Endometrium (tissue), 2 donors: ENCODE measurements at regions not wholly inside any gene's neighbourhood (a gene's known extent, or its start where the extent isn't known, plus 50 kb on each side); places are given as distances from the start of the nearest gene placed in this dataset.

ENCODE experiments used
- FAIRE-seq: peaks from 2 replicates; lab custom pipeline; 2012; peaks lifted over from hg19 to GRCh38; lab: Jason Lieb, UNC
- donor health status: control.
- donor health status: control.

- FAIRE-seq: no peak
Observed at GRCh38 chr4:182018691-182019090, 224.5 kb upstream of the TENM3 start.

- no peak for FAIRE-seq
Observed at GRCh38 chr4:182019148-182019652, 224.0 kb upstream of the TENM3 start.

GRCh38 chr4:182022909-182023308, 220.3 kb upstream of the TENM3 start:
- FAIRE-seq: no peak

DNA sequence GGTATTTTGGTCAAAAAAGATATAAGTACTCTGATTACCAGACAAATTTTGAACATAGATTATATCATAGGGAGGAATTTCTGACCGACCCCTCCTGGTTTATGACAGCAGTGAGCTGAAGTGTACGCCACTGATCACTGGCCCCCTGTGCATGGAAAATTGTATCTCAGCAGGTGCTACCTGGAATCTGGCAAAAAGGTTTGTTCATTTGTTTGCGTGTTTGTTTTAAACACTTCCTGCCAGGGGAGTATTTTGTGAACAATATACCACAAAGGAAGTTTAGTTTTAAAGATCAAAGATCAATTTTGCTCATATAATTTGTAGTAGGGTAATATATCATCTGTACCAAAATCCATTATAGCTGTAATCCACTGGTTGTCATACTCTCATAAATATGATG, 219.7 kb upstream of the TENM3 start:
- no peak for FAIRE-seq

GRCh38 chr4:182042945-182043344, 200.3 kb upstream of the TENM3 start:
- FAIRE-seq: no peak

- no peak for FAIRE-seq
Observed at GRCh38 chr4:182048871-182049270, 194.3 kb upstream of the TENM3 start.

DNA sequence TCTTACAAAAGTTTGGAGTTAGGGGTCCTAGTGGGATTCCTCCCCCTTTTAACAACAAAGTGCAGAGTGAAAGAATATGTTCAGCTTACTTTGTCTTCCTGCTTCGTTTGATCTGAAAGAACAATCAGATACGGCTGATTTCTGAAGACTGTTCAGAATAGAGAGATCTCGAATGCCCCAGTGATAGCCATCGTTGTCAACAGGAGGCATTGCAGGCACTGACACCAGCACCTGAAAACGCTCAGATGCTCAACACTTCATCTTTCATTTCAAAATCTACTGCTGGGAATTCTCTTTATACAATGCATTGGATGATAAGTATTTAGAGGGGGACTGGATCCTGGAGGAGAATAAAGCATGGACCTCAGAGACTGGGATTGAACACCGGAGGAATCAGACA, 186.3 kb upstream of the TENM3 start:
- no peak for FAIRE-seq

GRCh38 chr4:182062458-182062857, 180.7 kb upstream of the TENM3 start:
- no peak for FAIRE-seq

DNA sequence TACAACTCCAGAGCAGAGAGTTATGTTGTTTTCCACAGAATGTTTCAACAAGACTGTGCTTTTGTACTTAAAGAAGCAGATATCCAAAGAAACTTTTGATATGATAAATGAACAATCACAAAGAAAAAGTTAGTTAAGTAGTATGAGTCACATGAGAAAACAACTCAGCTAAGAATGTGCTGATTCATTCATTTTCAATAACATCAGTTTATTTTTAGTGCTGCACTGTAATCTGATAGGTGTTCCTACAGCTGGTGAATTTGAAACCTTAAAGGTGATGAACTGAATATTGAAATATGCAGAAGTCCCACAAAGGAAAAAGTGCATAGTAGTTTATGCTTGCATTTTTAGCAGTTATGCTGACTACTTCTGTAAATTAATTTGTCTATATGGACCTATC, 180.3 kb upstream of the TENM3 start:
- FAIRE-seq: peak; percentile 54

DNA sequence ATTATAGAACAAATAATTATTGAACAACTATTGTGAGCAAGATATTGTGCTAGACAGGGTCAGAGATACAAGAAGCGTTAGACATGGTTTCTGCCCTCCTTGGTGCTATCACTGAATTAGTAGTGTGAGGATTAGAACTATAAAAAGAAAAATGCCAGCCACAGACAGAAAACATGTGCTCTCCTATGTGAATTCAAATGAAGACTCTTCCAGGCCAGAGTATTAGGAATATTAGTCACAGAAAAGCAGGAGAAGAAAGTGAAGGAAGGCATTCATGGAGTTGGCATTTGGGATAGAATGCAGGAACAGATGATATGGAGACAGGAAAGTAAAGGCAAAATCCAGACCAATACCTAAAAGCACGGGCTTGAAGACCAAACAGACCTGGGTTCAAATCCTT, 179.6 kb upstream of the TENM3 start:
- FAIRE-seq: no peak

DNA sequence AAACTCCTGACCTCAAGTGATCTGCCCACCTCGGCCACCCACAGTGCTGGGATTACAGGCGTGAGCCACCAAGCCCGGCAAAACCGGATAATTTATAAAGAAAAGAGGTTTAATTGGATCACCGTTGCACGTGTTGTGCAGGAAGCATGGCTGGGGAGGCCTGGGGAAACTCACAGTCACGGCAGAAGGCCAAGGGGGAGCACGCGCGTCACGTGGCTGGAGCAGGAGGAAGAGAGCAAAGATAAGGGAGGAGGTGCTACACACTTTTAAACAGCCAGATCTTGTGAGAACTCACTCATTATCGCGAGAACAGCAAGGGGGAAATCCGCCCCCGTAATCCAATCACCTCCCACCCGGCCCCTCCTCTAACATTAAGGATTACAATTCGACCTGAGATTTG, 177.9 kb upstream of the TENM3 start:
- FAIRE-seq: no peak

GRCh38 chr4:182066037-182066436, 177.2 kb upstream of the TENM3 start:
- FAIRE-seq: no peak

DNA sequence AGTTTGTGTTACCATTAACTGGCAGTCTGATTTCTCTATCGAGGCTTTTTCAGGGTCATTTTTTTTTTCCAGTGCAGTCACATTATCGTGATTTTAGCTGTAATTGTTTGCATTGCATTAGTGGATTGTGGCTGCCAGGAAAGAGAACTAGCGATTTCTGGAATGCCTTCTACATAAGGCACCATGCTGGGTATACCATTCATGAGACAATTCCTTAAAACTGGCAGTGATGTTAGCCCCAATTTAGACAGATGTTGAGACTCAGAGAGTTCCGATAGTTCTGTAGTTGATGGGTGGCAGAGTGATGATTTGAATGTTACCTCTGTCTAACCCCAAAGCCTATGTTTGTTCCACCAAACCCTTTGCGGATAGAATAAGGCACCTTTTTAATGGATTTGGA, 175.4 kb upstream of the TENM3 start:
- no peak for FAIRE-seq

GRCh38 chr4:182068920-182069319, 174.3 kb upstream of the TENM3 start:
- no peak for FAIRE-seq

- FAIRE-seq: no peak
Observed at GRCh38 chr4:182073278-182073677, 169.9 kb upstream of the TENM3 start.

DNA sequence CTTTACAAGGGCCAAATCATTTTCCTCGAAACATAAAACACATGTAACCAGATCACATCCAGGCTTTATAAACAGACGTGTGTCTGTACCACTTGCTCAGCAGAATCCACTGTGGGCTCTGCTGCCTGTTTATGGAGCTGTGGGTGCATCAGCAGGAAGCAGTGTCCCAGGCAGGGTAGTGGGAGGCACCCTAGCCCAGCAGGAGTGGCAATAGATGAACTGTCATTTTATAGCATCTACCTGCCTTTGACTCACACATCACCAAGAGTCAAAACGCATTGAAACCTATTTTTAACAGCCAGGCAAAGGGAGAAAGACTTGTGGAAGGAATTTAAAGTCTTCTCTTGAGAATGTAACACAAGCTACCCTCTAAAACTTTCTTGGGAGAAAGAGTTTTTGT, 169.1 kb upstream of the TENM3 start:
- no peak for FAIRE-seq

GRCh38 chr4:182074810-182075209, 168.4 kb upstream of the TENM3 start:
- FAIRE-seq: no peak

- FAIRE-seq: no peak
Observed at GRCh38 chr4:182082910-182083309, 160.3 kb upstream of the TENM3 start.

- FAIRE-seq: no peak
Observed at GRCh38 chr4:182083671-182084410, 159.4 kb upstream of the TENM3 start.

DNA sequence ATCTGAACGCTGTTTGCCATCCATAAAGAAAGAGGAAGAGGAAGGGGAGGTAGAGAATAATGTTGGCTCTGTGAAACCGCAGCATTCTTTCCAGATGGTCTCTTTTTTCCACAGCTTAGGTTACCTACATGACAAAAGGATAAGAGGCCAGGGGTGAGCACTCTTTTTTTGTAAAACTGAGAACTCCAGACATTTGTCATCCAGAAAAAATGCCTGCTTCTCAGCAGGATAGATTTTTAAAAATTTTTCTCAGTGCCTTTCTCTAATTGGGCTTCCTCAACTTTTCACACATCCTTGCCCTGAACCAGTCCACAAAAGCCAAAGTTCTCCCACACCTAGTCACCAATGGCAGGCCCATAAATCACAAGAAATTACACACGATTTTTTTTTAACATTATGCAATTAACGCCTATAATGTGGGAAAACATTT, 158.1 kb upstream of the TENM3 start:
- no peak for FAIRE-seq

DNA sequence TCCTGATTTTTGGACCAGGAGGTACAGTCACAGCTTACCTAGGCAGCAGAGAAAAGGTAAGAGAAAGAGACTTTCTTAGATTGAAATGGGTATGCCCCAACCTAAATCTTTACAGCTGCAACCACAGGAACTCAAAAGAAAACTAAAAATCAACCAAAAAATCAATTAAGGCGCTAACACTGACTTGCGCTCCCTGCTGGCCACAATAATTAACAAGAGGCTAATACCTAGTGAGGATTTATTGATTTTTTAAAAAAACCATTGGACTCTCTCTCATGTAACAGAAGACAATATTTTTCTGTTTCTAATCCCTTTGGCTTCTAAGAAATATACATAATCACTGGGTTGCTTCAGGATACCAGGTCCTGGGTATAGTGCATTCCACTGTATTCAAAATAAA, 153.9 kb upstream of the TENM3 start:
- no peak for FAIRE-seq

- FAIRE-seq: no peak
Observed at GRCh38 chr4:182090186-182090585, 153.0 kb upstream of the TENM3 start.

GRCh38 chr4:182091128-182091527, 152.1 kb upstream of the TENM3 start:
- no peak for FAIRE-seq

GRCh38 chr4:182093431-182093831, 149.8 kb upstream of the TENM3 start:
- no peak for FAIRE-seq
